GM12878 (cell line): ENCODE measurements at regions not wholly inside any gene's neighbourhood (a gene's known extent, or its start where the extent isn't known, plus 50 kb on each side); places are given as distances from the start of the nearest gene placed in this dataset.

Experiments used
- ATAC-seq: fragments of 200-7000 bp; cut with Tn5 transposase; 3 replicates; pipeline ENCODE4 v1.9.1; 2020; ENCODE audit warnings: mild to moderate bottlenecking, moderate library complexity
- BruUV-seq: library from RNA; stranded (reverse); fragments of 400-500 nt; replicated peaks from 2 replicates; lab custom pipeline; 2021; lab: Mats Ljungman, UMichigan
- CTCF ChIA-PET: fragments of 300-600 bp; sonication (Branson Sonifier 250); formaldehyde crosslinking; extraction: SDS; loops from one replicate; lab custom pipeline; 2021; ENCODE audit warnings: inconsistent platforms; lab: Yijun Ruan, JAX
- POLR2A ChIA-PET: fragments of 350-600 bp; formaldehyde crosslinking; extraction: SDS; loops from one replicate; lab custom pipeline; 2021; ENCODE audit warnings: inconsistent platforms; lab: Charles Lee
- RAD21 ChIA-PET: fragments of 300-600 bp; sonication (Branson Sonifier 250); formaldehyde crosslinking; loops from one replicate; lab custom pipeline; 2023; ENCODE audit warnings: antibody characterized with exemption; ENCODE audit not compliant: unreplicated experiment; lab: Charles Lee
- SMC1A ChIA-PET: fragments of 300-600 bp; sonication (Branson Sonifier 250); formaldehyde crosslinking; loops from one replicate; lab custom pipeline; 2023; ENCODE audit not compliant: unreplicated experiment, uncharacterized antibody; lab: Charles Lee
- DNase-seq: peaks from one replicate; pipeline ENCODE4 v3.0.0-alpha.2; 2011; ENCODE audit warnings: low read depth, low spot score
- FAIRE-seq: peaks from 3 replicates; lab custom pipeline; 2011; peaks lifted over from hg19 to GRCh38; lab: Jason Lieb, UNC
- H2AFZ ChIP-seq: 2 replicates; pipeline ENCODE4 v1.6.0; 2011; ENCODE audit warnings: low read depth, low read length, control low read depth; ENCODE audit not compliant: control insufficient read depth
- H3K27ac ChIP-seq: 2 replicates; pipeline ENCODE4 v1.5.1; 2011; ENCODE audit warnings: control low read depth; ENCODE audit not compliant: control insufficient read depth, insufficient read depth
- H3K27me3 ChIP-seq, 2 experiments: replicated peaks in 1 of 2; 2 replicates each; pipeline versions ENCODE4 v1.6.0 to v1.6.1; 2011; ENCODE audit warnings: low read length in 1 of 2; ENCODE audit not compliant: control insufficient read depth in 2 of 2, insufficient read depth in 2 of 2
- H3K36me3 ChIP-seq, 2 experiments: 2 replicates each; pipeline ENCODE4 v1.5.1; 2011; ENCODE audit warnings: low read length in 1 of 2; ENCODE audit not compliant: control insufficient read depth in 2 of 2, insufficient read depth in 2 of 2
- H3K4me1 ChIP-seq: 2 replicates; pipeline ENCODE4 v1.6.1; 2011; ENCODE audit warnings: mild to moderate bottlenecking, low read length, moderate library complexity, mixed read lengths; ENCODE audit not compliant: control insufficient read depth, insufficient read depth
- H3K4me2 ChIP-seq: 2 replicates; pipeline ENCODE4 v1.6.0; 2011; ENCODE audit warnings: control low read depth; ENCODE audit not compliant: control insufficient read depth, insufficient read depth
- H3K4me3 ChIP-seq: fragments of 200-600 bp; sonication (generic); 2 replicates; pipeline ENCODE4 v1.5.1; 2016
- H3K79me2 ChIP-seq: 2 replicates; pipeline ENCODE4 v1.6.0; 2011; ENCODE audit warnings: low read length; ENCODE audit not compliant: control insufficient read depth, insufficient read depth
- H3K9ac ChIP-seq: 2 replicates; pipeline ENCODE4 v1.8.0; 2011; ENCODE audit warnings: low read length, control low read depth, mixed read lengths; ENCODE audit not compliant: control insufficient read depth, insufficient read depth
- H3K9me3 ChIP-seq: replicated peaks from 3 replicates; pipeline ENCODE4 v1.5.1; 2011; ENCODE audit warnings: mild to moderate bottlenecking, low read length; ENCODE audit not compliant: control insufficient read depth, insufficient read depth
- H4K20me1 ChIP-seq: 2 replicates; pipeline ENCODE4 v1.6.0; 2011; ENCODE audit not compliant: control insufficient read depth, insufficient read depth
- ATF2 ChIP-seq: IDR thresholded peaks from 2 replicates; pipeline ENCODE4 v1.6.1; 2012; ENCODE audit warnings: low read length, inconsistent platforms
- BCL3 ChIP-seq: IDR thresholded peaks from 2 replicates; pipeline ENCODE4 v1.6.1; 2011; ENCODE audit warnings: borderline replicate concordance, low read depth, mild to moderate bottlenecking, moderate library complexity, low read length; ENCODE audit not compliant: insufficient read depth, poor library complexity, severe bottlenecking
- CHD1 ChIP-seq: IDR thresholded peaks from 2 replicates; pipeline ENCODE4 v1.6.1; 2012; ENCODE audit warnings: low read depth, low read length, improper control_type of control experiment
- HDGF ChIP-seq: fragments of 450-650 bp; IDR thresholded peaks from 2 replicates; pipeline ENCODE4 v1.6.1; 2016; ENCODE audit warnings: antibody characterized with exemption
- RAD21 ChIP-seq: IDR thresholded peaks from 2 replicates; pipeline ENCODE4 v1.6.1; 2011; ENCODE audit warnings: mild to moderate bottlenecking, low read depth, low read length, moderate library complexity; ENCODE audit not compliant: insufficient read depth
- RCOR1 ChIP-seq: conservative IDR thresholded peaks from 2 replicates; pipeline ENCODE4 v1.6.1; 2012; ENCODE audit warnings: low read depth, low read length, improper control_type of control experiment
- TCF7 ChIP-seq: IDR thresholded peaks from 2 replicates; pipeline ENCODE4 v1.6.1; 2014; ENCODE audit warnings: antibody characterized with exemption, borderline replicate concordance
- ZNF274 ChIP-seq: IDR thresholded peaks from one replicate; pipeline ENCODE4 v1.8.0; 2011; ENCODE audit not compliant: insufficient read length, insufficient read depth
- whole genome bisulfite sequencing: methylation state at CpG from one replicate; pipeline ENCODE4 v1.1.6; 2016; ENCODE audit warnings: low lambda C conversion rate; ENCODE audit not compliant: insufficient replicate concordance, insufficient coverage; ENCODE audit errors: missing lambda C conversion rate; 5-methylcytosine and 5-hydroxymethylcytosine counted together
- in situ Hi-C: fragments of 300-500 bp; cut with MboI; formaldehyde crosslinking; loops from 9 replicates; pipeline ENCODE4 v1.14.3; 2018; ENCODE audit warnings: mixed read lengths
- intact Hi-C: fragments of 100-400 bp; cut with micrococcal nuclease; formaldehyde crosslinking; loops from one replicate; pipeline ENCODE4 v1.14.2; 2022; ENCODE audit not compliant: unreplicated experiment

- WGBS, result 0% methylated on average over 1 of the region's 1 CpG
- ChIA-PET RAD21 (interaction anchor here (0.6 kb wide), 2 partner anchors 60 to 140 kb away, joined by 3 read pairs; no protein-coding TSS in a partner anchor), SMC1A (interaction anchor here (1.4 kb wide), 1 partner anchor 73 kb away, joined by 3 read pairs; no protein-coding TSS in a partner anchor), POLR2A (interaction anchor here (0.6 to 1.1 kb wide), 3 partner anchors 80 to 439 kb away, joined by 3 read pairs; no protein-coding TSS in a partner anchor), CTCF (interaction anchor here (0.6 to 1.6 kb wide), 3 partner anchors 196 to 250 kb away, joined by 3 to 5 read pairs (median 4); no protein-coding TSS in a partner anchor)
- Histone ChIP-seq H3K27me3 (no peaks in the 10 kb centered on the region), H3K79me2 (no peaks in the 10 kb centered on the region), H3K9ac (no peak overlapping the region), H3K9me3 (peaks cover 9% of the 10 kb centered on the region; the same call in 2 of the 3 replicates), H3K36me3 (no peaks in the 10 kb centered on the region), H4K20me1 (no peaks in the 10 kb centered on the region), H3K27ac (no peak overlapping the region), H2AFZ (no peak overlapping the region), H3K4me1 (peaks cover under 1% of the 10 kb centered on the region; the same call in 1 of the 2 replicates), H3K4me3 (no peak overlapping the region), H3K4me2 (no peak overlapping the region)
- no peak for DNase-seq
- no TSS peak for BruUV-seq
- no peak for ATAC-seq
- FAIRE-seq, result no peak
- TF ChIP-seq CHD1, result no peak
- TF ChIP-seq RCOR1, result no peak
- in situ Hi-C loops, result loop anchor here (10.0 kb wide), 1 partner anchor 239 kb away; no protein-coding TSS in a partner anchor
- intact Hi-C loops, result loop anchor here (2.0 kb wide), 1 partner anchor 295 kb away; no protein-coding TSS in a partner anchor
Measured at GRCh38 chr18:57885931-57886330, 82.8 kb upstream of the ATP8B1 start.

- Histone ChIP-seq H3K36me3 (no peaks in the 10 kb centered on the region), H2AFZ (no peak overlapping the region), H4K20me1 (no peaks in the 10 kb centered on the region), H3K9me3 (peaks cover 5% of the 10 kb centered on the region), H3K4me2 (no peak overlapping the region), H3K9ac (no peak overlapping the region), H3K4me3 (no peak overlapping the region), H3K27ac (no peak overlapping the region), H3K27me3 (no peaks in the 10 kb centered on the region), H3K4me1 (no peaks in the 10 kb centered on the region), H3K79me2 (no peaks in the 10 kb centered on the region)
- no peak for ATAC-seq
- ChIA-PET POLR2A (no interaction called here), CTCF (interaction anchor here (0.7 to 2.4 kb wide), 40 partner anchors 9 to 885 kb away, joined by 3 to 30 read pairs (median 4); partner anchors contain the start of gene NEDD4L), RAD21 (interaction anchor here (0.6 to 2.0 kb wide), 25 partner anchors 10 to 882 kb away, joined by 3 to 11 read pairs (median 4); partner anchors contain the start of genes NARS1 and NEDD4L), SMC1A (interaction anchor here (0.7 to 3.1 kb wide), 20 partner anchors 9 to 440 kb away, joined by 3 to 16 read pairs (median 4); no protein-coding TSS in a partner anchor)
- in situ Hi-C loops (loop anchor here (10.0 kb wide), 1 partner anchor 242 kb away; no protein-coding TSS in a partner anchor), intact Hi-C loops (loop anchor here (2.0 to 5.0 kb wide), 4 partner anchors 160 to 255 kb away; no protein-coding TSS in a partner anchor)
- TF ChIP-seq HDGF (no peak), TCF7 (no peak), ATF2 (no peak), ZNF274 (no peak), RAD21 (no peak), BCL3 (no peak)
- 38% methylated on average over 3 of the region's 3 CpGs for whole genome bisulfite sequencing
- no TSS peak for BruUV-seq
- FAIRE-seq, result no peak
- DNase-seq, result no peak
Measured at GRCh38 chr18:57882465-57882864, 79.3 kb upstream of the ATP8B1 start.
